HK-2 (cell line): ENCODE measurements at regions not wholly inside any gene's neighbourhood (a gene's known extent, or its start where the extent isn't known, plus 50 kb on each side); places are given as distances from the start of the nearest gene placed in this dataset.

Experiments used
- DNase-seq: peaks from one replicate; pipeline ENCODE4 v3.0.0-alpha.2; 2018; ENCODE audit not compliant: unreplicated experiment

DNA sequence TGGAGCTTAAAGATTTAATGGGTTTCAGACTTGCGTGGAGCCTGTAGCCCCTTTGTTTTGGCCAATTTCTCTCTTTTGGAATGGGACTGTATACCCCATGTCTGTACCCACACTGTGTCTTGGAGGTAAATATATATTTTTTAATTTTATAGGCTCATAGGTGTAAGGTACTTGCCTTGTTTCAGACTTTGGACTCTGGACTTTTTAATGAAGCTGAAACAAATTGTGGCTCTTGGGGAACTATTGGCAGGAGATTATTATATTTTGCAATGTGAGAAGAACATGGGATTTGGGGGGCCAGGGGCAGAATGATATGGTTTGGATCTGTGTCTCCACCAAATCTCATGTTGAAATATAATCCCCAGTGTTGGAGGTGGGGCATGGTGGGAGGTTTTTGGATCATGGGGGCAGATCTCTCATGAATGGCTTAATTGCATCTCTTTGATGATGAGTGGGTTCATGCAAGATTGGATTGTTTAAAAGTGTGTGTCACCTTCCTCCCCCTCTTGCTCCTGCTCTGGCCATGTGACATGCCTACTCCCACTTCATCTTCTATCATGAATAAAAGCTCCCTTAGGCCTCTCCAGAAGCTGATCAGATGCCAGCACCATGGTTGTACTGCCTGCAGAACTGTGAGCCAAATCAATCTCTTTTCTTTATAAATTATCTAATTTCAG lies 74.1 kb upstream of the ARHGAP20 start:
- DNase-seq, result no peak

DNA sequence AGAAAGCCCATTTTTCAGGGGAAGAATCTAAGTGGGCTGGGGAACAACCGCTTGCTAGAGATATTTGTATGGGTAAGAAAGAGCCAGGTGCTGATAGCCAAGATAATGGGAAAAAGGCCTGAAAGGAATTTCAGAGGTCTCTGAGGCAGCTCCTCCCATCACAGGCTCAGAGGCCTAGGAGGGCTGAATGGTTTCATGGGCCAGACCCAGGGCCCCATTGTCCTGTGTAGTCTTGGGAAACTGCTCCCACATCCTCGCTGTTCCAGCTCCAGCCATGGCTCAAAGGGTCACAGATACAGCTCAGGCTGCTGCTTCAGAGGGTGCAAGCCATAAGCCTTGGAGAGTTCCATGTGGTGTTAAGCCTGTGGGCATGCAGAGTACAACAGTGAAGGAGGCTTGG lies 73.2 kb upstream of the ARHGAP20 start:
- DNase-seq, result no peak

DNA sequence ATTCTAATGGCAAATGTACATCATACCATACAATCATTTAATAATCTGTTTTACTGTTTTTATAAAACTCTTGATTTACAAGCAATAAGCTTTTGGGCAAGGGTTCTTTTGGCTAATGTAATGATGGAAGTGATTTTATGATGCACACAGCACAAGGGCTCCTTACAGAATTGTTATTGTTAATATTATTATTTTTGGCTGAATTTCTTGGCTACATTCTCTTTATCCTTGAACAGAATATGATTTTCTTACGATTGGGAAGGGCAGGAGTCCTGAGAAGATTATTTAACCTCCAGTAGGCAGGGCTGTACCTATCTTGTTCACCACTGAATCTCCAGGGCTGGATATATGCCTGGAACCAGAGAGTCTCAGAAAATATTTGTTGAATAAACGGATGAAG lies 70.4 kb upstream of the ARHGAP20 start:
- DNase-seq, result no peak

DNA sequence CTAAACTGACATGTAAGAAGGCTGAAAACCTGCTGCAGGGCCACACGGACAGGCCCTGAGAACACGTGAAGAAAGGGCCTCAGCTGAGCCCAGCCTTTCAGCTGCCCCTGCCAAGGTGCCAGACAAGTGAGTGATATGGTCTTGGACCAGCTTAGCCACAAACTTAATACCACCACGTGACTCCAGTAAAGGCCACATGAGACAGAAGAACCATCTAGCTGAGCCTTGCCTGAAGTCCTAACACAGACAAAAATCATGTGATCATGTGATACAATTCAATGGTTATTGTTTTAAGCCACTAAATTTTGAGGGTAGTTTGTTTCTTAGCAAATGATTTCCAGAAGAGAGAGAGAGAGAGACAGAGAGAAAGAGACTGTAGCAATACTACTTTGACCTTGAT lies 66.9 kb upstream of the ARHGAP20 start:
- DNase-seq, result no peak

DNA sequence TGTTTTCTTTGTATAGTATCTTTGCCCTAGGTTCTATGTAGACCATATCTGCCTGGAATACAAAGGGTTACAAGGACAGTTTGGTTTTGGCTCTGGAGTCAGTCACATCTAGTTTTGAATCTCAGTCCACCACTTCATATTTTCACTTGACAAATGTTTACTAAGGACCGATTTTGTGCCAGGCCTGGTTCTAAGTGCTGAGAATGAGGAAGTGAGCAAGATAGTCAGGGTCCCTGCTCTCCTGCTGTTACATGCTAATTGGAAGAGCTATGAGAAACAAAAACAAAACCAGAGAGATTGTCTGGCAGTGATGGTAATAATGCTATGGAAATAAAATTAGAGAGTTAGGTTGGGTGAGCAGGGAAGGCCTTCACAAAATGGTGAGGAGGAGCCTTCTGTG lies 66.1 kb upstream of the ARHGAP20 start:
- no peak for DNase-seq

DNA sequence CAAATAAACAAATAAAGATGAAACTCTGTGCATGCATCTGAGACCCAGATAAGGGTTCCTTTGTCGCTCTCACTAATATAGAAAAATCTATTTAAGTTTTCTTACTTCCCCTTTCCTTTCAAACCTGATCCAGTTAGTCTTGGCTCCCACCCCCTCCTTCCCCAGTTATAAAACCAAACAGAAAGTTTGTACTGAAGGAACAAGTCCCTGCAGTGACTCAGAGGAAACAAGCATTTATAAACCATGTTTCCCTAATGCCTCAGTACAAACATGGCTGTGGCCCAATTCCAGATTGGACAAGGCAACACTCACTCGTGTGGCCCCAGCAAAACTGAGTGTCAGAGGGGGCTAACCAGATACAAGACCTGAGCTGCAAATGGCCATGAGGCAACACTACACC lies 65.5 kb upstream of the ARHGAP20 start:
- no peak for DNase-seq

DNA sequence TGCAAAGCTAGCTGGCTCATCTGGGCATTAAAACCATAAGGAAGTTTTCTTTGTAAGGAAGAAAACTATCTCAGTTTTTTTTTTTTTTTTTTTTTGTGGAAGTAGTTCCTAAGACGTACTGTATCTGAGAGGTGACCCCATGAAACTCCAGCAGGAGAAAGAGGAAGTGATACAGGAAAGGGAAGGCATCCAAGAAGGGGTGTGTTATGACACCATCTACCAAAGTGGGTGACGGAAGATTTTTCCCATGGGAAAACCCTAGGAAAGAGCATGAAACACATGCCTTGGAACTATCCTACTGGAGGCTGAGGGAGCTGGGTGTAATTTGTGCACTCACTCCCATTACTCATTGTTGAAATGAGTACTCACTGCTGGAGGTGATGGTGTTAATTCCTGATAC lies 63.8 kb upstream of the ARHGAP20 start:
- DNase-seq, result no peak

DNA sequence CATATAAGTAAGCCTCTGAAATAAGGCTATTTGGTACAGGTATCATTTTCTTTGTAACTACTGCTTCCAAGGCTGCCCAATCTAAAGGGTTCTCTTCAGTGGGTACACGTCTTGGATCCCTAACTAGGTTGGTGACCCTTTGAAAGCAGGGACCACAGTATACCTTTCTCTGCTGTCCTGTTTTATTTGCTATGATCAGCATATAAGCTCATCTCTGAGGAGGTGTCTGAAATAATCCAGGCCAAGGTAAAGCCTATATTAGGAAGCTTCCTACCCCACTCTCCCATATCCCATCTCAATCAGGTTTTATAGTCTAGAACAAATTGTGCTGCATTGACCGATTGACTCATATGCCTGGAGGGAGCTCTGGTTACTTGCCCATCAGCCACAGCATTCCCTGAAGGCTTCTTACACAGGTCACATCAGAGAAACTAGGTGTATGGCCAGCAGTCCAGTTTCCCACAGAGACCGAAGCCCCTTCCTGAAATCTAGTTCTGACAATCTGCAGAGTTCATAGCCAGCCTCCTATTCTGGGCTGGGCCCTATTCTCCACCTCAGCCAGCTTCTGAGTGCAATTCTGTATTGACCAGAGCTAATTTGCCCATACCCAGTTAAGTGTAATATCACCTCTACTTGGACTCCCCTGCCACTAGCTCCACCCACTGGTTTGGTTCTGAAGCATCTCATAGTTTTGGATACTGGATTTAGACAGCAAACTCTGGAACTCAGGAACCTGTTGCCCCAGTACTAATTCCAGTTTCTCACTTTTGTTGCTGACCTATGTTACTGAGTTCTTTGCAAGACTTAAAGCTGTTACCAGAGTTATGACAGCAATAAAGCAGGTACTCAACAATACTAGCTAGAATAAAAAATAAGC lies 62.1 kb upstream of the ARHGAP20 start:
- DNase-seq, result no peak

DNA sequence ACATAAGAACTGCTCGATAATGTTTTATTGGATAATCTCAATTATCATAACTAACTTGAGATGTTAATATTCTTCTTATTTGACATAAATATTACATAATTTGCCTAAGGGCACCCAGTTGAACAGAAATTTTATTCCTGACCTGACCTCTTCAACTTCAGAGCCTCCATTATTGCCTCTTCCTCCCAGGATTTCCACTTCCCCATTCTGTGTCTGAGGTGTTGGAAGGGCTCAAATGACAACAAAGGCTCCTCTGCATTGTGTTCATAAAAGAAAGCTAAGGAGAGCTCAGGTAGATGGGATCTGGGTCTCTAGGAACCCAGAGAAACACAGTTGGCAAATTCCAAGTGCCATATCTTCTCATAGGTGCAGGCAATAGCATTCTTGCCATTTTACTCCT lies 61.2 kb upstream of the ARHGAP20 start:
- no peak for DNase-seq

DNA sequence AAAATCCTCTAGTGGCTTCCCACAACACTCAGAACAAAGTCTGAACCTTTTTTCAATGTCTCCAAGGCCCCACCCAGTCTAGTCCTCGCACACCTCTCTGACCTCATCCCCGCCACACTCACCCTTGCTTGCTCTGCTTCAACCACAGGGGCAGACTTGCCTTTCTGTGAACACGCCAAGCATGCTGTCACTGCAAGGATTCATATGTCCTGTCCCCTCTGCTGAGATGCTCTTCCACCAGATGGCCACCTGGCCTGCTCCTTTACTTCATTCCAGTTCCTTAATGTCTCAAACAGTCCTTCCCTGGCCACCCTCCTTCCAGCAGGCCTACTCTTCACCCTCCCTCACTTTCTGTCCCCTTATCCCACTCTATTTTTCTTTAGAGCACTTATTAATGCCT lies 60.6 kb upstream of the ARHGAP20 start:
- DNase-seq, result no peak

DNA sequence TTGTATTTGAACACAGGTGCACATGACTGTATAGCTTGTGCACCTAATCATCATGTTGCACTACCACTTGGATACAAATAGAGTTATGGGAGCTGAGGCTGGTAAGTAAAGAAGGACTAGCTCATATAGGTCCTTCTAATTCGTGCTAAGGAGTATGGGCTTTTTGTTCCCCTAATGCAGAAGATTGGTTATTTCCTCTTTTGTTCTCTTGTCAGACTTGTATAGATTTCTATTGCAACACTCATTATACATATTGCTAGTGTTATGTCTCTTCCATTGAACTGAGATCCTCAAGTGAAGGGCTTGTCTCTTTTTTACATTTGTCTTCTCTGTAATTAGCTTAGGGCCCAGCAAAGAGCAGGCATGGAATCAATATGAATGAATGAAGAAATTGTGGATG lies 54.1 kb upstream of the ARHGAP20 start:
- no peak for DNase-seq

DNA sequence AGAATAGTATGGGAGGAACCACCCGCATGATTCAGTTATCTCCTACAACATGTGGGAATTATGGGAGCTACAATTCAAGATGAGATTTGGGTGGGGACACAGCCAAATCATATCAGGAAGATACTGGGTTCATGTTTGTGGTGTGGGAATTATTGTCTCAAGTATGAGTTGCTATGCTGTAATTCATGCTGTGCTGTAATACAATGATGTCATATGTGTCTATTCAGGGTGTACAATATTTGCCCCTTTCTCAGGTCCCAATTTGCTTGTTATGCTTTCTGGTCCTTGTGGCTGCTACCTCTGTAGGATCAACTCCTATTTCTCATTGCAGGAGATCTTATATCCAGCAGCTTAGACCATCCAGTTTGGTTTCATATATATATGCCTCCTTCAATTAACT lies 52.2 kb upstream of the ARHGAP20 start:
- no peak for DNase-seq

DNA sequence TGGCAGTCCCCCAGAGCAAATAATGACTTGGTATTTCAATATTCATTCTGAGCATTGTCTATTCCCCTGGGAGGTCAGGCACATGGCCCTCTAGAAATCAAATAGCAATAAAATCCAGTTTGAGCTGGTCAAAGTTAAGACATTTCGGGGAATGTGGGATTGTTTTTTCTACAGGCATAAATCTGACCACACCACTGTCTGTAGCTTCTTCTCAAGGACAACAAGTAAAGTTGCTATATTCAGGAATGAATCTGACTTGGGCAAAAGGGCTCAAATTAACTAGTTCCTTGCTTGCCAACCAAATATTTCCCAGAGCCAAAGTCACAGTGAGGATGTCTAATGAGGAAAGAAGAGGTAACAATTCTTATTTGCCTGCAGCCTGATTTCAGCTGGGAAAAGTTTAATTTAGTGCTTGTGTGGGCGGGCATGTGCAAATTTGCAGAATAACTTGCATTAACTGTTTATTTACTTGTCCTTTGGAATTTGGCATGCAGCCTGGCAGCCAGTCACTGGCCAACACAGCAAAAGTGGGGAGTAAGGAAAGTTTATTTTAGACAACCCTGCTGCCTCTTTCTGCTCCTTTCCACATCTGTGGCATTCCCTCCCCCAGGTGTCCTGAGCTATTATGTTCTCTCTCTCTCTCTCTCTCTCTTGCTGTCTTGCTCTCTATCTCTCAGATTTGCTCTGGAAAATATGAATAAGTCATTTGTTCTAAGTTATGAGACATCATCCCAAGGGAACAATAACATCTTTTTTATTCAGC lies 51.2 kb upstream of the ARHGAP20 start:
- DNase-seq, result no peak

DNA sequence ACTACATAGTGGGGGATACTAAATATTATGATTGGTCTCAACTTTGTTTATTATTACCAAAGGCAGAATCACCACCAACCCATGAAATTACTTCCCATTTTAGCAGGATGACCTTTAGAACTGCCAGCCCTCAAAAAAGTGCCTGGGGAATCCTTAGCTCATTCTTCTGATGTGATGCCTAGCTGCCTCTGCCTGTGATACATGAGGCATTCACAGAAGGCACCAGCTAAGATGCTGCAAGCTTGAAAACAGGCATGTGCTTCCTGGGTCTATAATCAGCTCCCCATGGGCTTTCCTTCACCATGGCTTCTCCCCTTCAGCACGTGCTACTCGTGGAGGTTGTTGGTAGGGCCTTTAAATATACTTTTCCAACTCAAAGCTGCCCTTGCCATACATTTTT lies 50.4 kb upstream of the ARHGAP20 start:
- no peak for DNase-seq
